T-cell (primary cell): ENCODE measurements at regions not wholly inside any gene's neighbourhood (a gene's known extent, or its start where the extent isn't known, plus 50 kb on each side); places are given as distances from the start of the nearest gene placed in this dataset.

Experiments
- ATAC-seq, 4 experiments: fragments of 200-7000 bp in 3 of 4; fragments of 150-1000 bp in 1 of 4; cut with Tn5 transposase; replicated peaks in 1 of 4; 1 replicate in 3 of 4; 2 replicates in 1 of 4; pipeline ENCODE4 v1.10.0; 2021; ENCODE audit warnings: moderate library complexity in 3 of 4, mild to moderate bottlenecking in 2 of 4, moderate number of reproducible peaks in 1 of 4
- CTCF ChIA-PET, 2 donors: fragments of 300-600 bp; sonication (Branson Sonifier 250); formaldehyde crosslinking; loops; one replicate each; lab custom pipeline; 2022; ENCODE audit warnings: antibody characterized with exemption in 2 of 2; lab: Charles Lee
- POLR2A ChIA-PET, 2 donors: fragments of 300-600 bp; sonication (Branson Sonifier 250); formaldehyde crosslinking; loops; one replicate each; lab custom pipeline; 2022; ENCODE audit warnings: antibody characterized with exemption in 2 of 2; lab: Charles Lee
- DNase-seq, 35 experiments: peaks; one replicate each; pipeline versions ENCODE4 v3.0.0 to v3.0.0-alpha.2; 2013 to 2023
- H3K27ac ChIP-seq: one replicate; pipeline ENCODE4 v1.5.1; 2013; ENCODE audit warnings: low read length
- H3K27me3 ChIP-seq, 2 experiments: replicated peaks in 1 of 2; 1 replicate in 1 of 2; 2 replicates in 1 of 2; pipeline versions ENCODE4 v1.6.1 to v1.7.0; 2013; ENCODE audit warnings: low read length in 1 of 2, mixed read lengths in 1 of 2; ENCODE audit not compliant: control insufficient read depth in 2 of 2, insufficient read depth in 2 of 2; ENCODE audit errors: extremely low read depth in 1 of 2
- H3K36me3 ChIP-seq, 2 donors: 1 replicate in 1 of 2; 2 replicates in 1 of 2; pipeline versions ENCODE4 v1.6.1 to v1.7.0; 2013; ENCODE audit warnings: low read length in 1 of 2; ENCODE audit not compliant: control insufficient read depth in 2 of 2, insufficient read depth in 1 of 2; ENCODE audit errors: extremely low read depth in 1 of 2
- H3K4me1 ChIP-seq, 2 experiments: 1 replicate in 1 of 2; 2 replicates in 1 of 2; pipeline versions ENCODE4 v1.6.1 to v1.7.0; 2013; ENCODE audit warnings: low read length in 2 of 2, mixed read lengths in 1 of 2; ENCODE audit not compliant: insufficient read depth in 2 of 2, control insufficient read depth in 1 of 2; ENCODE audit errors: extremely low read depth in 1 of 2
- H3K4me3 ChIP-seq, 2 donors: 1 replicate in 1 of 2; 2 replicates in 1 of 2; pipeline versions ENCODE4 v1.5.1 to v1.7.0; 2013; ENCODE audit warnings: mild to moderate bottlenecking in 2 of 2, low read length in 1 of 2, moderate library complexity in 1 of 2; ENCODE audit not compliant: control insufficient read depth in 1 of 2; ENCODE audit errors: extremely low read depth in 1 of 2
- H3K9me3 ChIP-seq: 2 replicates; pipeline ENCODE4 v1.7.0; 2013
- H3K27ac Mint-ChIP-seq, 2 donors: one replicate each; pipeline ENCODE4 v1.8.0; 2020 to 2021; ENCODE audit warnings: mild to moderate bottlenecking in 2 of 2, mixed read lengths in 2 of 2
- H3K27me3 Mint-ChIP-seq, 2 donors: one replicate each; pipeline ENCODE4 v1.8.0; 2021 to 2022; ENCODE audit warnings: mixed read lengths in 2 of 2
- H3K36me3 Mint-ChIP-seq: one replicate; pipeline ENCODE4 v1.8.0; 2021; ENCODE audit warnings: mixed read lengths
- H3K4me1 Mint-ChIP-seq, 3 donors: one replicate each; pipeline ENCODE4 v1.8.0; 2020 to 2022; ENCODE audit warnings: mixed read lengths in 3 of 3, mild to moderate bottlenecking in 1 of 3
- H3K4me3 Mint-ChIP-seq, 3 donors: one replicate each; pipeline ENCODE4 v1.8.0; 2020 to 2022; ENCODE audit warnings: mild to moderate bottlenecking in 3 of 3, mixed read lengths in 3 of 3, moderate library complexity in 3 of 3
- H3K9me3 Mint-ChIP-seq, 3 donors: one replicate each; pipeline ENCODE4 v1.8.0; 2020 to 2022; ENCODE audit warnings: mixed read lengths in 3 of 3
- WGBS: methylation state at CpG from one replicate; pipeline ENCODE4 v1.1.5; 2013; ENCODE audit warnings: missing lambda C conversion rate; ENCODE audit not compliant: insufficient coverage; 5-methylcytosine and 5-hydroxymethylcytosine counted together

DNA sequence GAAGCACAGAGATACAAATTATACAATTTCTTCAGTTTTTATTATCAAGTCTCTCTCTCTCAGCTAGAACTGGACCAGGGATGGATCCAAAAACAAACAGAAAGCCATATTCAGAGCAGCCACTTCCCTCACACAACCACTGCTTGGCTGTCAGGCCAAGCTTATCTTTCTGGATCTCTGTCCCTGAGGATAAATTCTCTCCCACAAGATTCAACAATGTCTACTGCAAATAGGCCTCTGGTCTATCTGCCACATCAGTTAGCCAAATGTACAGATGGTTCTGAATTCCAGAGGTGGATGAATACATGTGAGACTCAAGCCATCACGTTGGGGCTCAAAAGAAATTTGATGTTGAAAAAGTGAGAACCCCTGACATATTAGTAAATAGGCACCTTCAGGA lies 350.9 kb downstream of the LTN1 start:
- no peaks in the 10 kb centered on the region for H3K4me1 ChIP-seq
- no peaks in the 10 kb centered on the region for H3K27me3 ChIP-seq
- no peak overlapping the region for H3K4me3 ChIP-seq
- Mint-ChIP-seq H3K36me3 (peaks cover 18% of the 10 kb centered on the region), H3K27ac (no peak overlapping the region), H3K4me1 (peaks cover 0 to 3% (median 0%) of the 10 kb centered on the region in 3 donors), H3K4me3 (no peak overlapping the region), H3K27me3 (no peaks in the 10 kb centered on the region), H3K9me3 (peaks cover 0 to 5% (median 0%) of the 10 kb centered on the region in 3 donors)
- H3K9me3 ChIP-seq = no peaks in the 10 kb centered on the region
- ChIA-PET POLR2A (no interaction called here), CTCF (interaction anchor here in 1 of 2 donors (0.6 kb wide), 1 partner anchor 12 kb away, joined by 4 read pairs; no protein-coding TSS in a partner anchor)
- no peaks in the 10 kb centered on the region for H3K36me3 ChIP-seq
- DNase-seq (no peak), ATAC-seq (no peak)
- no CpG with 5 or more reads among the region's 1 CpG for WGBS
- H3K27ac ChIP-seq = no peak overlapping the region

DNA sequence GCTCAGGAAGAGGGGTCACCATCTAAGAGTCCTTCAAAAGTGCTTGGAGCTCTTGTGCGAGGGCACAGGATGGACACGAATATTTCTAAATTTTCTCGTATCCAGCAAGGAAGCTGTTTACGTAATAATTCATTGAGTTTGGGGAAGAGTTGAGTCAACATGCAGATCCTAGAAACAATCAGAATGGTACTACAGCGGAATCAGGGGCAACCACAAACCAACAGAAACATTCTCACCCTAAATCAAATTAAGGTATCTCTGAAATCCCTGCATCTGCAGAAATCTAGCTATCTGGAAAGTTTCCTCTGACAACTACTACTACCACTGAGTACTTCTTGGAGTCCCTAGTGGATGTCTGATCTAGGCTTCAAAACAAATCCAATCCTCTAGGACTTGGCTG lies 352.4 kb downstream of the LTN1 start:
- CTCF ChIA-PET = no interaction called here

DNA sequence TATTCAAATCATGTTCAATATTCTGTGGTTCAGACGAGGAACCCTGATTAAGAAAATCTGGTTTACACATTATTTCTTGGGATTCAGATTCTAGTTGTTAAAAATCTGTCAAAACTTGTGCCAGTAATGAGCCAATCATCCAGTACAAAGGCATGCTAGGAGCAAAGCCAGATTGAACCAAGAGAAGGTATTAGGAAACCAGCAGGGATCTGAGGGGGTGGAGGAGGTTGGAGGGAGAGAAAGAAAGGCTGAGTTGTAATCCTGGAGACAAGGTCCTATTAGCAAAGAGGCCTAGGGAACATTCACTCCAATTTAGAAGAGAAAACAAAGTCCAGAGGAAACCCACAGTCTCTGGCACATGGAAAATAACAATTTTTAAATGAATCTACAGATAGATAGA lies 352.9 kb downstream of the LTN1 start:
- Histone ChIP-seq H3K4me1 (no peaks in the 10 kb centered on the region), H3K27me3 (no peaks in the 10 kb centered on the region), H3K27ac (no peak overlapping the region), H3K4me3 (no peak overlapping the region), H3K9me3 (no peaks in the 10 kb centered on the region), H3K36me3 (no peaks in the 10 kb centered on the region)
- ATAC-seq (no peak), DNase-seq (no peak)
- H3K27me3 Mint-ChIP-seq = no peaks in the 10 kb centered on the region
- H3K9me3 Mint-ChIP-seq = peaks cover 0 to 5% (median 0%) of the 10 kb centered on the region in 3 donors
- ChIA-PET POLR2A (no interaction called here), CTCF (no interaction called here)
- peaks cover 18% of the 10 kb centered on the region for H3K36me3 Mint-ChIP-seq
- peaks cover 0 to 3% (median 0%) of the 10 kb centered on the region in 3 donors for H3K4me1 Mint-ChIP-seq
- WGBS = no CpG with 5 or more reads among the region's 1 CpG
- no peak overlapping the region for H3K27ac Mint-ChIP-seq
- H3K4me3 Mint-ChIP-seq = no peak overlapping the region

More for the DNA sequence above, 352.4 kb downstream of the LTN1 start:
- Histone ChIP-seq H3K4me3 (no peak overlapping the region), H3K27ac (no peak overlapping the region), H3K27me3 (no peaks in the 10 kb centered on the region), H3K4me1 (no peaks in the 10 kb centered on the region), H3K36me3 (no peaks in the 10 kb centered on the region), H3K9me3 (no peaks in the 10 kb centered on the region)
- Mint-ChIP-seq H3K27me3 (no peaks in the 10 kb centered on the region), H3K9me3 (peaks cover 0 to 5% (median 0%) of the 10 kb centered on the region in 3 donors), H3K4me3 (no peak overlapping the region), H3K4me1 (peaks cover 0 to 3% (median 0%) of the 10 kb centered on the region in 3 donors), H3K27ac (no peak overlapping the region), H3K36me3 (peaks cover 18% of the 10 kb centered on the region)
- no peak for DNase-seq
- 60% methylated on average over 1 of the region's 5 CpGs for WGBS
- ATAC-seq = no peak
- POLR2A ChIA-PET = no interaction called here

DNA sequence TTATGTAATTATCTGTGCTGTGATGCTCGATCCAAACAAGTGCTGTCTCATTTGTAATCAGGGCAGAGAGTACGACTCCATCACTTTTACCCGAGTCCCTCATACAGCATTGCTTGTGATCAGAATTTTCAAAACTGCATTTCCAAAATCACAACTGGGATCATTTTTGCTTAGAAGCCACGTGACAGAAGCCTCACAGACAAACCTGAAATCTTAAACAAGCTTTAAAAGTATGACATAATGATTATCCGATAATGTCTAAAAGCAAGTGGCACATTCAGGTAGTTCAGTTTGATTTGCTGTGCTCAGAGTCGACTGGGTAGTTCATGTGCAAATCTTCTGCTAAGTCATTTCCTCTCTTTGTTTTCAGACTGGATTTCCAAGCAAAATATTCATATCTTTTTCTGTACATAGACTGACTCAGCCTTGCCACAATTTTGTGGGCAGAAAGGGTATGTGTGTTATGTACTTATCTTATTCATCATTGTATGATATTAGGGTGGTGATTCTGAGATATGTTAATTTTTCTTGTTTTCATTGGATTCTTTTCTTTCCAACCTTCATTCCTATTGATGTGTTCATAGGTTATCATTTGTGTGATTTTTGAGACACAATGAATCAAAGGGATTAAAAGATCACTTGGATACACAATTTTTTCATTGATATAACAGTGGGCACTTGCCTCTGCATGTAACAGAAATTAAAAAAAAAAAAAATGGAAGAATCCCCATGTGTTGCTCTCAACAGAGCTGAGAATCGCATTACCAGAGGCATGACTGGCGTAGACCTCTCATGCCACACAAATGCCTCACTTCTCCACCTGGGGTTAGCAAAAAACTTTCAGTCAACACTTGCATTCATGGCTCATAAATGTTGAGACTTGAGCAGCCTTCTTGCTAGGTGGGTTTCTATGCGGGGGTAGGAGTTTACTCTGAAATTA lies 355.7 kb downstream of the LTN1 start:
- POLR2A ChIA-PET = no interaction called here
- Histone ChIP-seq H3K27ac (no peak overlapping the region), H3K36me3 (no peaks in the 10 kb centered on the region), H3K9me3 (no peaks in the 10 kb centered on the region), H3K27me3 (no peaks in the 10 kb centered on the region), H3K4me3 (no peak overlapping the region), H3K4me1 (no peaks in the 10 kb centered on the region)
- H3K27ac Mint-ChIP-seq = no peak overlapping the region
- DNase-seq = no peak
- ATAC-seq = no peak
- H3K4me3 Mint-ChIP-seq = no peak overlapping the region
- CTCF ChIA-PET = no interaction called here
- 60% methylated on average over 3 of the region's 9 CpGs for WGBS
- peaks cover 0 to 9% (median 0%) of the 10 kb centered on the region in 3 donors for H3K4me1 Mint-ChIP-seq
- no peaks in the 10 kb centered on the region for H3K9me3 Mint-ChIP-seq
- peaks cover 9% of the 10 kb centered on the region for H3K36me3 Mint-ChIP-seq
- H3K27me3 Mint-ChIP-seq = no peaks in the 10 kb centered on the region

DNA sequence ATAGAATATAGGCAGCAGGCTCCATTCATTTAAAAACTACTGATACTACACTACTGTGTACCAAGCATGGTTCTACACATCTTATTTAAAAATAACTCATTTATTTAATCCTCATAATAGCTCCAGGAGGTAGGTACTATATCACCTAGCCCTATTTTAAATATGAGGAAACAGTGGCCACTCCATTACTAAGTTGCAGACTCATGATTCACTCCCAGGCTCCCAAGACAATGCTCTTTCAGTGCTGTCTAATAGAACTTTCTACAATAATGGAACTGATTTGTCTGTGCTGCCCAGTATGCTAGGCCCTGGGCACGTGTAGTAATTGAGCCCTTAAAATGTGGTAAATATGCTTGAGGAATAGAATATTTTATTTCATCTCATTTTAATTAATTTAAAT lies 357.1 kb downstream of the LTN1 start:
- Mint-ChIP-seq H3K27ac (no peak overlapping the region), H3K4me1 (peaks cover 0 to 9% (median 0%) of the 10 kb centered on the region in 3 donors), H3K4me3 (no peak overlapping the region), H3K36me3 (peaks cover 9% of the 10 kb centered on the region), H3K9me3 (no peaks in the 10 kb centered on the region), H3K27me3 (no peaks in the 10 kb centered on the region)
- ATAC-seq (no peak), DNase-seq (no peak)
- POLR2A ChIA-PET = no interaction called here
- Histone ChIP-seq H3K27ac (no peak overlapping the region), H3K4me1 (no peaks in the 10 kb centered on the region), H3K27me3 (no peaks in the 10 kb centered on the region), H3K9me3 (no peaks in the 10 kb centered on the region), H3K4me3 (no peak overlapping the region), H3K36me3 (no peaks in the 10 kb centered on the region)
- CTCF ChIA-PET = interaction anchor here in 1 of 2 donors (0.5 to 1.1 kb wide), 2 partner anchors 12 to 109 kb away, joined by 3 to 4 read pairs; no protein-coding TSS in a partner anchor
- WGBS = no CpG with 5 or more reads among the region's 1 CpG

DNA sequence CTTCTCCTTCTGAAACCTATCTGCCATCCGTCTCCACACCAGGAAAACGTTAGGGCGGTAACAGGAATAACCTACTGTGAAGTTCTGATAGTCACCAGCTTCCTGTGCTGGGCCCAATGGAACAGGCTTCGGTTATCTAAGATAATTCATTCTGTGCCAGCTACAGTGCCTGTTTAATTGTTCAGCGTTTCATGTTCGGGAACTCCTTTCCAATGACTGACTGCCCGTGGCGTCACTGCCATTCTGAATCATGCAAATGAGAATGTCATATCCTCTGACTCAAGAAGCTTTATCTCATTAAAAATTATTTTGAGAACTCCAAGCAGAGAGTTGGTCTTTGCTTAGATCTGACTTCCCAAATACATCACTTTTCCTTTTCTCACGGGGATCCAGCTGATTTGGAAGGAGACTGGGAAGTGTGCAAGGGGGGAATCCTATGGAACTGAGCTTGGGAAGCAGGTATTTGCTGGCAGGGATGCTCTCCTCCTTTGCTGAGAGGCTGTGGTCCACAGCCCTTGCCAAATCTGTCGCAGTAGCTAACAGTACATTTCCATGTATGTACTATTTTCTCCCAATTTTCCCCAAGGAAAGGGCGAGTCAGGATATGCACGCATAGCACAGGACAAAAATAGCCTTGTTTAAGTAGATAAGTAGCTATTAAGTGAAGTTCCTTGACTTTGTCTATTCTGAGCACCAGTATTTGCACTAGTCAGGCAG lies 358.7 kb downstream of the LTN1 start:
- H3K27ac ChIP-seq = no peak overlapping the region
- CTCF ChIA-PET = interaction anchor here in 1 of 2 donors (0.6 kb wide), 1 partner anchor 9 kb away, joined by 3 read pairs; no protein-coding TSS in a partner anchor
- no peaks in the 10 kb centered on the region for H3K4me1 ChIP-seq
- no peaks in the 10 kb centered on the region for H3K27me3 ChIP-seq
- no peaks in the 10 kb centered on the region for H3K27me3 Mint-ChIP-seq
- no peaks in the 10 kb centered on the region for H3K9me3 ChIP-seq
- no peaks in the 10 kb centered on the region for H3K36me3 ChIP-seq
- ATAC-seq (no peak), DNase-seq (no peak)
- WGBS = 85% methylated on average over 8 of the region's 12 CpGs
- POLR2A ChIA-PET = interaction anchor here in 1 of 2 donors (0.8 kb wide), 1 partner anchor 16 kb away, joined by 3 read pairs; no protein-coding TSS in a partner anchor
- H3K4me3 Mint-ChIP-seq = no peak overlapping the region
- peaks cover 0 to 9% (median 0%) of the 10 kb centered on the region in 3 donors for H3K4me1 Mint-ChIP-seq
- no peak overlapping the region for H3K4me3 ChIP-seq
- peaks cover 8% of the 10 kb centered on the region for H3K36me3 Mint-ChIP-seq
- H3K27ac Mint-ChIP-seq = no peak overlapping the region
- no peaks in the 10 kb centered on the region for H3K9me3 Mint-ChIP-seq
